Neural progenitor cell (in vitro differentiated cells): ENCODE measurements at regions not wholly inside any gene's neighbourhood (a gene's known extent, or its start where the extent isn't known, plus 50 kb on each side); places are given as distances from the start of the nearest gene placed in this dataset.

Experiments
- DNase-seq: peaks from one replicate; pipeline ENCODE4 v3.0.0-alpha.2; 2016; ENCODE audit warnings: low spot score
- H2AFZ ChIP-seq: fragments of 200-600 bp; sonication (generic); replicated peaks from 2 replicates; pipeline ENCODE4 v1.6.1; 2016; ENCODE audit warnings: antibody characterized with exemption
- H3F3A ChIP-seq: fragments of 200-600 bp; sonication (generic); 2 replicates; pipeline ENCODE4 v1.6.1; 2016; ENCODE audit warnings: antibody characterized with exemption, low read depth
- H3K27ac ChIP-seq: fragments of 200-600 bp; sonication (generic); 2 replicates; pipeline ENCODE4 v1.5.1; 2016; ENCODE audit warnings: mild to moderate bottlenecking
- H3K27me3 ChIP-seq: fragments of 200-600 bp; sonication (generic); 2 replicates; pipeline ENCODE4 v1.6.1; 2016; ENCODE audit warnings: mild to moderate bottlenecking, moderate library complexity
- H3K36me3 ChIP-seq: fragments of 200-600 bp; sonication (generic); 2 replicates; pipeline ENCODE4 v1.5.1; 2016
- H3K4me1 ChIP-seq: fragments of 200-600 bp; sonication (generic); 2 replicates; pipeline ENCODE4 v1.6.1; 2016; ENCODE audit warnings: mixed run types
- H3K4me2 ChIP-seq: fragments of 200-600 bp; sonication (generic); 2 replicates; pipeline ENCODE4 v1.6.1; 2016
- H3K4me3 ChIP-seq: fragments of 200-600 bp; sonication (generic); 2 replicates; pipeline ENCODE4 v1.5.1; 2016
- H3K79me2 ChIP-seq: fragments of 200-600 bp; sonication (generic); 2 replicates; pipeline ENCODE4 v1.6.1; 2016; ENCODE audit warnings: low read depth
- H3K9ac ChIP-seq: fragments of 200-600 bp; sonication (generic); 2 replicates; pipeline ENCODE4 v1.6.1; 2016
- H3K9me3 ChIP-seq: fragments of 200-600 bp; sonication (generic); 2 replicates; pipeline ENCODE4 v1.5.1; 2016; ENCODE audit warnings: low read depth
- H4K20me1 ChIP-seq: fragments of 200-600 bp; sonication (generic); 2 replicates; pipeline ENCODE4 v1.6.1; 2016; ENCODE audit warnings: low read depth
- H3K27ac Mint-ChIP-seq: 3 replicates; pipeline ENCODE4 v1.8.0; 2021; ENCODE audit warnings: mixed read lengths
- H3K27me3 Mint-ChIP-seq: 2 replicates; pipeline ENCODE4 v1.8.0; 2022; ENCODE audit warnings: low read depth, mild to moderate bottlenecking, inconsistent platforms, moderate library complexity, mixed read lengths; ENCODE audit not compliant: insufficient read depth
- H3K36me3 Mint-ChIP-seq: 3 replicates; pipeline ENCODE4 v1.8.0; 2021; ENCODE audit warnings: mixed read lengths
- H3K4me1 Mint-ChIP-seq: 3 replicates; pipeline ENCODE4 v1.8.0; 2021; ENCODE audit warnings: mixed read lengths
- H3K4me3 Mint-ChIP-seq: 3 replicates; pipeline ENCODE4 v1.8.0; 2021; ENCODE audit warnings: mild to moderate bottlenecking, moderate library complexity, mixed read lengths
- H3K9me3 Mint-ChIP-seq: 3 replicates; pipeline ENCODE4 v1.8.0; 2020; ENCODE audit warnings: mixed read lengths
- EZH2 ChIP-seq: fragments of 200-600 bp; sonication (generic); IDR thresholded peaks from 2 replicates; pipeline ENCODE4 v1.6.1; 2017; ENCODE audit warnings: antibody characterized with exemption, mild to moderate bottlenecking, moderate library complexity
- EZH2phosphoT487 ChIP-seq: fragments of 200-600 bp; sonication (generic); IDR thresholded peaks from 2 replicates; pipeline ENCODE4 v1.6.1; 2017; ENCODE audit warnings: antibody characterized with exemption
- TF ChIP-seq, protein P1 (sequence below): fragments of 200-600 bp; sonication (generic); IDR thresholded peaks from 2 replicates; pipeline ENCODE4 v1.5.1; 2017; ENCODE audit warnings: antibody characterized with exemption, mild to moderate bottlenecking

DNA sequence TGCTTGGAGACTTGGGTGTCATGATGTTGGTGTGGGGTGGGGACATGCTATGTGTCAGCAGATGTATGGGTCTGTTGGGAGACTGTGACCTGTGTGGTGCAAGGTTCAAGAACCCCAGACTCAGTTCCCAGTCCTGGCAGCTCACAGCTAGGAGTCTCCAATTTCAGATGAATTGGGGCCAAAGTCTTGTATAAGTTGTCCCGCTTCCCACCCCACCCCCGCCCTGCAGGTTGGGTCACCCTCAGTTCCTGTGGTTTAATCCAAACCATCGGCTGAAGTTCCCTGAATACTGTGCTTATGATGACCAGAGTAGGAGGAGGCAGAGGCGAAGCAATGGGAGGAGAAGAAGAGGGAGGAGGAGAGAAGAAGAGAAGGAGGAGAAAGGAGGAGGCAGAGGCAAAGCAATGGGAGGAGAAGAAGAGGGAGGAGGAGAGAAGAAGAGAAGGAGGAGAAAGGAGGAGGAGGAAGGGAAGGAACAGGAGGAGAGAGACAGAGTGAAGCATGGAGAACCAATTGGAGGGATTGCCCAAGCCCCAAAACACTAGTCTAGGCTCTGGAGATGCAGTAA, 112.6 kb downstream of the EFNB1 start:
- H3K4me1 Mint-ChIP-seq, result peaks cover 19% of the 10 kb centered on the region
- Histone ChIP-seq H3F3A (no peaks in the 10 kb centered on the region), H3K9ac (no peak overlapping the region), H2AFZ (no peak overlapping the region), H3K27ac (no peak overlapping the region), H3K79me2 (no peaks in the 10 kb centered on the region), H3K36me3 (no peaks in the 10 kb centered on the region), H3K4me3 (no peak overlapping the region), H3K4me1 (no peaks in the 10 kb centered on the region), H4K20me1 (no peaks in the 10 kb centered on the region), H3K4me2 (no peak overlapping the region), H3K27me3 (no peaks in the 10 kb centered on the region), H3K9me3 (no peaks in the 10 kb centered on the region)
- TF ChIP-seq, protein P1, sequence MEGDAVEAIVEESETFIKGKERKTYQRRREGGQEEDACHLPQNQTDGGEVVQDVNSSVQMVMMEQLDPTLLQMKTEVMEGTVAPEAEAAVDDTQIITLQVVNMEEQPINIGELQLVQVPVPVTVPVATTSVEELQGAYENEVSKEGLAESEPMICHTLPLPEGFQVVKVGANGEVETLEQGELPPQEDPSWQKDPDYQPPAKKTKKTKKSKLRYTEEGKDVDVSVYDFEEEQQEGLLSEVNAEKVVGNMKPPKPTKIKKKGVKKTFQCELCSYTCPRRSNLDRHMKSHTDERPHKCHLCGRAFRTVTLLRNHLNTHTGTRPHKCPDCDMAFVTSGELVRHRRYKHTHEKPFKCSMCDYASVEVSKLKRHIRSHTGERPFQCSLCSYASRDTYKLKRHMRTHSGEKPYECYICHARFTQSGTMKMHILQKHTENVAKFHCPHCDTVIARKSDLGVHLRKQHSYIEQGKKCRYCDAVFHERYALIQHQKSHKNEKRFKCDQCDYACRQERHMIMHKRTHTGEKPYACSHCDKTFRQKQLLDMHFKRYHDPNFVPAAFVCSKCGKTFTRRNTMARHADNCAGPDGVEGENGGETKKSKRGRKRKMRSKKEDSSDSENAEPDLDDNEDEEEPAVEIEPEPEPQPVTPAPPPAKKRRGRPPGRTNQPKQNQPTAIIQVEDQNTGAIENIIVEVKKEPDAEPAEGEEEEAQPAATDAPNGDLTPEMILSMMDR, result no peak
- no peak for TF ChIP-seq EZH2phosphoT487
- no peak for TF ChIP-seq EZH2
- no peaks in the 10 kb centered on the region for H3K27me3 Mint-ChIP-seq
- no peak overlapping the region for H3K27ac Mint-ChIP-seq
- H3K36me3 Mint-ChIP-seq, result no peaks in the 10 kb centered on the region
- H3K4me3 Mint-ChIP-seq, result no peak overlapping the region
- no peak for DNase-seq
- H3K9me3 Mint-ChIP-seq, result peaks cover 7% of the 10 kb centered on the region

GRCh38 chrX:68940601-68941000, 111.8 kb downstream of the EFNB1 start:
- Histone ChIP-seq H3K27me3 (no peaks in the 10 kb centered on the region), H3K9me3 (no peaks in the 10 kb centered on the region), H3K79me2 (no peaks in the 10 kb centered on the region), H2AFZ (no peak overlapping the region), H3K4me3 (no peak overlapping the region), H3K27ac (no peak overlapping the region), H4K20me1 (no peaks in the 10 kb centered on the region), H3K36me3 (no peaks in the 10 kb centered on the region), H3K4me1 (no peaks in the 10 kb centered on the region), H3K4me2 (no peak overlapping the region), H3K9ac (no peak overlapping the region), H3F3A (no peaks in the 10 kb centered on the region)
- H3K9me3 Mint-ChIP-seq, result peaks cover 6% of the 10 kb centered on the region
- TF ChIP-seq, protein P1, result no peak
- TF ChIP-seq EZH2phosphoT487, result no peak
- no peak for TF ChIP-seq EZH2
- no peaks in the 10 kb centered on the region for H3K36me3 Mint-ChIP-seq
- no peak overlapping the region for H3K4me3 Mint-ChIP-seq
- no peak overlapping the region for H3K27ac Mint-ChIP-seq
- DNase-seq, result no peak
- no peaks in the 10 kb centered on the region for H3K27me3 Mint-ChIP-seq
- H3K4me1 Mint-ChIP-seq, result peaks cover 22% of the 10 kb centered on the region

GRCh38 chrX:68939868-68940267, 111.0 kb downstream of the EFNB1 start:
- H3F3A ChIP-seq, result no peaks in the 10 kb centered on the region
- H4K20me1 ChIP-seq, result no peaks in the 10 kb centered on the region
- H2AFZ ChIP-seq, result no peak overlapping the region
- H3K27ac ChIP-seq, result no peak overlapping the region
- H3K9me3 ChIP-seq, result no peaks in the 10 kb centered on the region
- Mint-ChIP-seq H3K4me1 (peaks cover 22% of the 10 kb centered on the region), H3K4me3 (no peak overlapping the region), H3K27me3 (no peaks in the 10 kb centered on the region), H3K27ac (no peak overlapping the region), H3K36me3 (no peaks in the 10 kb centered on the region), H3K9me3 (peaks cover 4% of the 10 kb centered on the region)
- H3K4me1 ChIP-seq, result no peaks in the 10 kb centered on the region
- H3K9ac ChIP-seq, result no peak overlapping the region
- DNase-seq, result no peak
- H3K4me3 ChIP-seq, result no peak overlapping the region
- TF ChIP-seq EZH2 (no peak), EZH2phosphoT487 (no peak)
- TF ChIP-seq, protein P1, result no peak
- H3K79me2 ChIP-seq, result no peaks in the 10 kb centered on the region
- no peaks in the 10 kb centered on the region for H3K36me3 ChIP-seq
- no peak overlapping the region for H3K4me2 ChIP-seq
- no peaks in the 10 kb centered on the region for H3K27me3 ChIP-seq
